GM23338 (cell line): ENCODE measurements at regions not wholly inside any gene's neighbourhood (a gene's known extent, or its start where the extent isn't known, plus 50 kb on each side); places are given as distances from the start of the nearest gene placed in this dataset.

Source experiments
- ATAC-seq: fragments of 200-7000 bp; cut with Tn5 transposase; 3 replicates; pipeline ENCODE4 v1.9.1; 2020
- DNase-seq: peaks from one replicate; pipeline ENCODE4 v3.0.0-alpha.2; 2015; ENCODE audit warnings: low spot score
- H2AFZ ChIP-seq: fragments of 200-600 bp; sonication (generic); 2 replicates; pipeline ENCODE4 v1.8.0; 2016; ENCODE audit warnings: antibody characterized with exemption, mild to moderate bottlenecking, moderate library complexity
- H3F3A ChIP-seq: fragments of 200-600 bp; sonication (generic); replicated peaks from 2 replicates; pipeline ENCODE4 v1.8.0; 2017; ENCODE audit warnings: antibody characterized with exemption, mixed run types, low read depth
- H3K27ac ChIP-seq: fragments of 200-600 bp; sonication (generic); 2 replicates; pipeline ENCODE4 v1.6.1; 2016; ENCODE audit warnings: low read depth
- H3K27me3 ChIP-seq: fragments of 200-600 bp; sonication (generic); 2 replicates; pipeline ENCODE4 v1.8.0; 2016; ENCODE audit warnings: mild to moderate bottlenecking, mixed run types, moderate library complexity; ENCODE audit not compliant: insufficient read depth
- H3K36me3 ChIP-seq: fragments of 200-600 bp; sonication (generic); 2 replicates; pipeline ENCODE4 v1.8.0; 2016; ENCODE audit warnings: mild to moderate bottlenecking; ENCODE audit not compliant: insufficient read depth
- H3K4me1 ChIP-seq: fragments of 200-600 bp; sonication (generic); 2 replicates; pipeline ENCODE4 v1.8.0; 2016; ENCODE audit warnings: mild to moderate bottlenecking, moderate library complexity; ENCODE audit not compliant: insufficient read depth
- H3K4me2 ChIP-seq: fragments of 200-600 bp; sonication (generic); 2 replicates; pipeline ENCODE4 v1.7.1; 2017; ENCODE audit warnings: mixed run types
- H3K4me3 ChIP-seq: fragments of 200-600 bp; sonication (generic); 2 replicates; pipeline ENCODE4 v1.6.1; 2016; ENCODE audit warnings: mixed run types
- H3K79me2 ChIP-seq: fragments of 200-600 bp; sonication (generic); replicated peaks from 2 replicates; pipeline ENCODE4 v1.8.0; 2017; ENCODE audit warnings: mild to moderate bottlenecking; ENCODE audit not compliant: insufficient read depth
- H3K9me2 ChIP-seq: fragments of 200-600 bp; sonication (generic); 2 replicates; pipeline ENCODE4 v1.8.0; 2017; ENCODE audit not compliant: insufficient read depth
- H4K20me1 ChIP-seq: fragments of 200-600 bp; sonication (generic); replicated peaks from 2 replicates; pipeline ENCODE4 v1.8.0; 2017; ENCODE audit warnings: mild to moderate bottlenecking; ENCODE audit not compliant: insufficient read depth
- H3K27ac Mint-ChIP-seq: 2 replicates; pipeline ENCODE4 v1.8.0; 2020; ENCODE audit warnings: inconsistent platforms, mild to moderate bottlenecking, moderate library complexity, mixed read lengths
- H3K27me3 Mint-ChIP-seq: 3 replicates; pipeline ENCODE4 v1.8.0; 2022; ENCODE audit warnings: low read depth, mild to moderate bottlenecking, moderate library complexity, mixed read lengths, inconsistent platforms; ENCODE audit not compliant: insufficient read depth, poor library complexity
- H3K36me3 Mint-ChIP-seq: 3 replicates; pipeline ENCODE4 v1.8.0; 2021; ENCODE audit warnings: low read depth, mild to moderate bottlenecking, inconsistent platforms, moderate library complexity, mixed read lengths
- H3K4me1 Mint-ChIP-seq: 3 replicates; pipeline ENCODE4 v1.8.0; 2020; ENCODE audit warnings: mild to moderate bottlenecking, inconsistent platforms, mixed read lengths
- H3K4me3 Mint-ChIP-seq: 3 replicates; pipeline ENCODE4 v1.8.0; 2021; ENCODE audit warnings: moderate library complexity, mild to moderate bottlenecking, inconsistent platforms, mixed read lengths
- H3K9me3 Mint-ChIP-seq: 3 replicates; pipeline ENCODE4 v1.8.0; 2020; ENCODE audit warnings: moderate library complexity, mild to moderate bottlenecking, inconsistent platforms, mixed read lengths
- CREB1 ChIP-seq: fragments of 250-450 bp; sonication (Bioruptor Pico); IDR thresholded peaks from 2 replicates; pipeline ENCODE4 v1.5.0; 2020; ENCODE audit warnings: low read depth, mild to moderate bottlenecking, moderate library complexity
- EZH2phosphoT487 ChIP-seq: fragments of 200-600 bp; sonication (generic); IDR thresholded peaks from one replicate; pipeline ENCODE4 v1.8.1; 2018; ENCODE audit warnings: antibody characterized with exemption; ENCODE audit not compliant: unreplicated experiment
- NANOG ChIP-seq: IDR thresholded peaks from 2 replicates; pipeline ENCODE4 v1.6.1; 2016; ENCODE audit warnings: antibody characterized with exemption, borderline replicate concordance
- POLR2AphosphoS5 ChIP-seq: IDR thresholded peaks from 2 replicates; pipeline ENCODE4 v1.6.1; 2016; ENCODE audit warnings: antibody characterized with exemption, low read depth
- REST ChIP-seq: IDR thresholded peaks from one replicate; pipeline ENCODE4 v1.6.1; 2018; ENCODE audit warnings: antibody characterized with exemption; ENCODE audit not compliant: unreplicated experiment
- STAT1 ChIP-seq: IDR thresholded peaks from one replicate; pipeline ENCODE4 v1.6.1; 2016; ENCODE audit warnings: antibody characterized with exemption; ENCODE audit not compliant: unreplicated experiment
- ZNF114 ChIP-seq: fragments of 250-450 bp; sonication (Bioruptor Pico); IDR thresholded peaks from 2 replicates; pipeline ENCODE4 v1.5.0; 2020; ENCODE audit warnings: mild to moderate bottlenecking, moderate library complexity
- ZNF331 ChIP-seq: fragments of 250-450 bp; sonication (Bioruptor Pico); IDR thresholded peaks from 2 replicates; pipeline ENCODE4 v1.5.0; 2020; ENCODE audit warnings: low read depth, mild to moderate bottlenecking, moderate library complexity
- TF ChIP-seq, protein P1 (sequence below): IDR thresholded peaks from 2 replicates; pipeline ENCODE4 v1.6.1; 2016; ENCODE audit warnings: antibody characterized with exemption

GRCh38 chr2:47696478-47696831 is 86.5 kb upstream of the MSH6 start:
- H3K4me1 ChIP-seq = peaks cover 32% of the 10 kb centered on the region
- Mint-ChIP-seq H3K9me3 (peaks cover 31% of the 10 kb centered on the region), H3K4me1 (peaks cover 53% of the 10 kb centered on the region), H3K36me3 (peaks cover 35% of the 10 kb centered on the region), H3K27me3 (peaks cover 18% of the 10 kb centered on the region), H3K27ac (peak overlapping the region; percentile 99), H3K4me3 (peak overlapping the region; percentile 46)
- H3F3A ChIP-seq = peaks cover 14% of the 10 kb centered on the region; the same call in 1 of the 2 replicates
- no peaks in the 10 kb centered on the region for H4K20me1 ChIP-seq
- no peaks in the 10 kb centered on the region for H3K79me2 ChIP-seq
- H3K27me3 ChIP-seq = no peaks in the 10 kb centered on the region
- H3K9me2 ChIP-seq = no peaks in the 10 kb centered on the region
- TF ChIP-seq, protein P1, sequence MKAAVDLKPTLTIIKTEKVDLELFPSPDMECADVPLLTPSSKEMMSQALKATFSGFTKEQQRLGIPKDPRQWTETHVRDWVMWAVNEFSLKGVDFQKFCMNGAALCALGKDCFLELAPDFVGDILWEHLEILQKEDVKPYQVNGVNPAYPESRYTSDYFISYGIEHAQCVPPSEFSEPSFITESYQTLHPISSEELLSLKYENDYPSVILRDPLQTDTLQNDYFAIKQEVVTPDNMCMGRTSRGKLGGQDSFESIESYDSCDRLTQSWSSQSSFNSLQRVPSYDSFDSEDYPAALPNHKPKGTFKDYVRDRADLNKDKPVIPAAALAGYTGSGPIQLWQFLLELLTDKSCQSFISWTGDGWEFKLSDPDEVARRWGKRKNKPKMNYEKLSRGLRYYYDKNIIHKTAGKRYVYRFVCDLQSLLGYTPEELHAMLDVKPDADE = no peak
- TF ChIP-seq NANOG = peak; percentile 72; the same call in 1 of the 2 replicates
- peak overlapping the region; percentile 97 for H3K27ac ChIP-seq
- H3K4me2 ChIP-seq = peak overlapping the region; percentile 31
- no peak overlapping the region for H2AFZ ChIP-seq
- no peaks in the 10 kb centered on the region for H3K36me3 ChIP-seq
- peak overlapping the region; percentile 11; the same call in 1 of the 2 replicates for H3K4me3 ChIP-seq
- ATAC-seq (peak; percentile 37), DNase-seq (peak; percentile 56)

GRCh38 chr2:47695800-47696477 is 87.0 kb upstream of the MSH6 start:
- Histone ChIP-seq H4K20me1 (no peaks in the 10 kb centered on the region), H3K36me3 (no peaks in the 10 kb centered on the region), H2AFZ (no peak overlapping the region), H3K4me3 (peak overlapping the region; percentile 11), H3K4me1 (peaks cover 32% of the 10 kb centered on the region), H3K79me2 (no peaks in the 10 kb centered on the region), H3K4me2 (peak overlapping the region; percentile 31), H3K27ac (peak overlapping the region; percentile 97), H3F3A (peaks cover 14% of the 10 kb centered on the region; the same call in 1 of the 2 replicates), H3K9me2 (no peaks in the 10 kb centered on the region), H3K27me3 (no peaks in the 10 kb centered on the region)
- DNase-seq (peak; percentile 90), ATAC-seq (peak; percentile 80)
- Mint-ChIP-seq H3K36me3 (peaks cover 31% of the 10 kb centered on the region), H3K27me3 (peaks cover 16% of the 10 kb centered on the region), H3K4me1 (peaks cover 53% of the 10 kb centered on the region), H3K9me3 (peaks cover 26% of the 10 kb centered on the region), H3K27ac (peak overlapping the region; percentile 99), H3K4me3 (peak overlapping the region; percentile 46)
- TF ChIP-seq ZNF114 = no peak
- no peak for TF ChIP-seq STAT1
- peak; percentile 6 for TF ChIP-seq REST
- no peak for TF ChIP-seq EZH2phosphoT487
- TF ChIP-seq NANOG = no peak
- peak; percentile 36; the same call in 1 of the 2 replicates for TF ChIP-seq POLR2AphosphoS5
- peak; percentile 30 for TF ChIP-seq CREB1
- TF ChIP-seq, protein P1 = no peak
- TF ChIP-seq ZNF331 (CRISPR knock-in tag) = no peak
